VCaP (cell line): ENCODE measurements at regions not wholly inside any gene's neighbourhood (a gene's known extent, or its start where the extent isn't known, plus 50 kb on each side); places are given as distances from the start of the nearest gene placed in this dataset.

ENCODE experiments used
- H3K27ac ChIP-seq: fragments of 450-650 bp; 2 replicates; pipeline ENCODE4 v1.5.1; 2017
- TF ChIP-seq, protein P1 (sequence below): fragments of 450-650 bp; conservative IDR thresholded peaks from 2 replicates; pipeline ENCODE4 v1.5.1; 2017; ENCODE audit warnings: mild to moderate bottlenecking, moderate library complexity

DNA sequence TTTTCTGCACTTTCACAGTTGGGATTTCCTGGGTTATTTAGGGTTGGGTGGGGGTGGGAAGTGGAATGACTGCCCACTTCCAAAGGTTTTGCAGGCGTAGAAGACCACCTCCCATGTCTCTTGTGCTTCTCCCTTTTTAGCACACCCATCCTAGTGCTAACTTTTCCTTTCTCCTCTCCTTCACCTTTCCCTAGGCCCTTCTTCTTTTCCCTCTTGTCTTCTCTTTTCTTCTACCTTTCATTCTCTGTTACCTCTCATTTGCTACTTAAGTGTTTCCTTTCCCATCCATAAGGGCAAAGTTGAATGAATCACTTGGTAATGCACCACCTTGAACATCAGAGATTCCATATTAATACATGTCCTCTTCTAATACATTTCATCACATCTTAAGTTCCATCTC is 105.0 kb upstream of the ZNF184 start:
- TF ChIP-seq, protein P1, sequence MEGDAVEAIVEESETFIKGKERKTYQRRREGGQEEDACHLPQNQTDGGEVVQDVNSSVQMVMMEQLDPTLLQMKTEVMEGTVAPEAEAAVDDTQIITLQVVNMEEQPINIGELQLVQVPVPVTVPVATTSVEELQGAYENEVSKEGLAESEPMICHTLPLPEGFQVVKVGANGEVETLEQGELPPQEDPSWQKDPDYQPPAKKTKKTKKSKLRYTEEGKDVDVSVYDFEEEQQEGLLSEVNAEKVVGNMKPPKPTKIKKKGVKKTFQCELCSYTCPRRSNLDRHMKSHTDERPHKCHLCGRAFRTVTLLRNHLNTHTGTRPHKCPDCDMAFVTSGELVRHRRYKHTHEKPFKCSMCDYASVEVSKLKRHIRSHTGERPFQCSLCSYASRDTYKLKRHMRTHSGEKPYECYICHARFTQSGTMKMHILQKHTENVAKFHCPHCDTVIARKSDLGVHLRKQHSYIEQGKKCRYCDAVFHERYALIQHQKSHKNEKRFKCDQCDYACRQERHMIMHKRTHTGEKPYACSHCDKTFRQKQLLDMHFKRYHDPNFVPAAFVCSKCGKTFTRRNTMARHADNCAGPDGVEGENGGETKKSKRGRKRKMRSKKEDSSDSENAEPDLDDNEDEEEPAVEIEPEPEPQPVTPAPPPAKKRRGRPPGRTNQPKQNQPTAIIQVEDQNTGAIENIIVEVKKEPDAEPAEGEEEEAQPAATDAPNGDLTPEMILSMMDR: no peak

DNA sequence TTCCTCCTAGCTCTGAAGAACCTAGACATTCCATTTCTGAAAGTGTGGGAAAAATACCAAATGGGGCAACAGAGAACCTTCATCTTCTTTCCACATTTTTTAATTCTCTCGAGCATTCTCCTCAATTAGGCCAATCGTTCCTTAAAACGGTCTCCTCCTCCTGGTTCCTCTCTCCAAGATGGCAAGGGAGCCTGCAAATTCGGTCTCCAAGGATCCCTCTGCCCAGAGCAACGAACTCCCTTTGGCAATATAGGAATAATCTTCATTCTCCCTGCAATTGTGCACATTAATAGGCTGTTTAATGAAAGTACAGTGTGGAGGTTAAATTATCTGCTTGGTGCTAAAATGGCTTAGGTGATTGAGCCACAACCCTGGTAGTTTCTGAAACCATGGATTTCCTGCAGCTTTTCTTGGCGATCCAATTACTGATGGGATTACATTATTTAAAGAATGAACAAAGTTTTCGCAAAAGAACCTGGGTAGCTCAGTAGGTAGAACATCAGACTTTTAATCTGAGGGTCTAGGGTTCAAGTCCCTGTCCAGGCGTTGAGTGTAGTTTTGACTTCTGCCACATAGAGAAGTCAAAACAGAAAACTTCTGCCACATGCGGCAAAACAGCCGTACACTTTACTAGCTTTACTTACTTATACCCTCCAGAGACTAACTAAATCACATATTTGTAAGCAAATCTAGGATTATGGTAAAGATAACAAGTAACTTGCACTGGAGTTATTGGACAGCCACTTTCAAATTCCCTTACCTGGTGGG is 102.9 kb upstream of the ZNF184 start:
- no peak overlapping the region for H3K27ac ChIP-seq
- TF ChIP-seq, protein P1: no peak

More for the DNA sequence above, 105.0 kb upstream of the ZNF184 start:
- H3K27ac ChIP-seq: no peak overlapping the region

DNA sequence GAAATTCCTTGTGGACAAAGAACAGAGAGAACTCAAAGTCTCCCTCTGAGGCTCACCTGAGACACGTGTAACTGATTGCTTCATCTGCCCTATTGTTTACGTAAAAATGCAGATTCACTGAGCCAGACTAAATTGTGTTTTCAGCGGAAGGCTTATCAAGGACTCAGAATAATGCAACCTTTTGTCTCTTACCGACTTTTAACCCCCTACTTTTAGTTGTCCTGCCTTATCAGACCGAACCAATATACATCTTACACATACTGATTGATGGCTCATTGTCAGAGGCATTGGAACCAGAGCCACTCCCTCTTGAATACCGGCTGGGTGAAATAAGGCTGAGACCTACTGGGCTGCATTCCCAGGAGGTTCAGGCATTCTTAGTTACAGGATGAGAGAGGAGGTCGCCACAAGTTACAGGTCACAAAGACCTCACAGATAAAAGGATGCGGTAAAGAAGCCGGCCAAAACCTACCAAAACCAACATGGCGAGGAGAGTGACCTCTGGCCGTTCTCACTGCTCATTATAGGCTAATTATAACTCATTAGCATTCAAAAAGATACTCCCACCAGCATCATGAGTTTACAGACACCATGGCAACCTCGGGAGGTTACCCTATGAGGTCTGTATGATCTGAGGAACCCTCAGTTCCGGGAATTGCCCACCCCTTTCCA is 95.5 kb upstream of the ZNF184 start:
- TF ChIP-seq, protein P1: no peak
- H3K27ac ChIP-seq: no peak overlapping the region

DNA sequence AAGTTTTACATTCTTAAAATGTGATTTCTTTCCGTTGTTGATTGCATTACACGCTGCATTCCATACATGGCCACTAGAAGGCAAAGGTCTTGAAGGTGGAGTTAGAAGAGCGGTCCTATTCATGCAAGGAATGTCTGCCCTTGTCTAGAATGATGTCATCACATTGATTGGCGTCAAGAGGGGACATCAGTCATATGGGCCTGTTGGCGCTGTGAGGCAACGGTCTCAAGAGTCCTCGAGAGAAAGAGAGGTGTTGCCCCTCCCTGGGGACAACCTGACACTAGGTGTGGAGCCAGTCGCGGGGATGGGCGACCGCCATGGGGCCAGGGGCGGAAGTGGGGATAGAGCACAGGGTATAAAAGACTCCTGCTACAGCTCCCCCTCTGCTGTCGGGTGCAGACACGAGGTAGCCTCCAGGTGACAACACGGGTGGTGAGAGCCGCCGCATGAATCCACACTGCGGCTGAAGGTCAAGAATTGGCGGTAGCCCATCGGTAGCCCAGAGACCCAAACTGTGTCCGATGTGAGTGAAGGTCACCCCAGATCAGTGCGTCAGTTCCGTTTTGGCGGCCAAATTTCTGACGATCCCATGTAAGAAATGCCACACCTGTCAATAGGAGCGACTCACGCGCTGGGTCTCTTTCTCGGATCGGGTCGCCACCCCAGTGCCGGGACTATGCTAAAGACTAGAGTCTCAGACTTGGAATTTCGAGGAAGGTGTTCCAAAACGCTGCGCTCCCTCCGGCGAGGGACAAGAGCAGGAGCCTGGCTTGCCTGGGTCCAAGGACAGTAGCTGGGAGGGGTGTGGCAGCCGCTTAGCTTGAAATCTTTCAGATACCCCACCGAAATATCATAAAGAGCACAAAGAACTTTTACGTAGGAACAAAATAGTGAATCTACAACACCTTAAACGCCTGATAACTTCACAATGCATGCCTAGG is 93.2 kb upstream of the ZNF184 start:
- H3K27ac ChIP-seq: no peak overlapping the region
- TF ChIP-seq, protein P1: 0 out of 2 replicates have a peak, but pooled peaks have one; percentile 21

DNA sequence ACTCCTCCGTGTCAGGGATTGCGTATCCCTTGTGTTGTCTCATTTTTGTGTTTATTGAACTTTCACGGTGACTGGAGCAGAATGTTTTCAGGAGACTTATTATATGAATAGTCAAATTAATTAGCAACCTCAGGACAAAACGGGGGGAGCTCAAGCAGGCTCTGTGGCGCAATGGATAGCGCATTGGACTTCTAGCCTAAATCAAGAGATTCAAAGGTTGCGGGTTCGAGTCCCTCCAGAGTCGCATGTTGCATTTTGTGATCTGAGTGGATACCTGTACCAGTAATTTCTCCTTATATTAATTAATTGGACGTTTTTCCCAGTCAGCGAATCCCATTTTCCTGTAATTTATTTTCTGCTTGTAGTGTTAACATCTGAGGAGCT is 89.1 kb upstream of the ZNF184 start:
- TF ChIP-seq, protein P1: no peak
- no peak overlapping the region for H3K27ac ChIP-seq

DNA sequence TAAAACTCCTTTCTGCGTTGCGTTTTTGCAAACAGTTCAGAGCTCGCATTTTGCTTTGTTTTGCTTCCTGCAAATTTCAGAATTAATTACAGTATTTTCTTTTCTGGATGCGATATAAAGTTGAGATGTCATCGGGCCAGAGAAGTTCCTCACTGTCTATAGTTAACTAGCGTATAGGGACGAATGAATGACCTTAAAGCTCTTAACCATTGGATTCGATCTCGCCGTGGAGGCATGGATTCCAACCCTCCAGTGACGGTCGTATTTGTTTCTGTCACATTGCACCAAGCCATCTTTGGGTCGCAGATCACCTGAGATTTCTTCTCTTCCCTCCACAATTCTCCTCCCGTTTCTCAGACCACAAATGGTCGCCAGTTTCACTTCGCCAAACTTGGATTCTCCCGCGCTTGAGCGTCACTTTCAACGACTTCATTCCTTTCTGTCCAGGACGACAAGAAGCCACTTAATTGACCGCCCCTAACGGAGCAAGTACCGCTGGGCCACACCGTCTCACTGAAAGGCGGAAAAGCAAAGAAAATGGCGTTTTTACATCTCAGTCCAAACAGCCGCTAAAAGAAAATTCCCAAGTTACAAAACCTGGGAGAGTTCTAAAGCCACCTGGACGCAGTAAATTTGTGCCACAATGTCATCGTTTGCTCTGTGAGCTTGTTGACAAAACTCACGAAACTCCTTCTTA is 85.3 kb upstream of the ZNF184 start:
- H3K27ac ChIP-seq: no peak overlapping the region
- TF ChIP-seq, protein P1: no peak
